H1 (cell line): ENCODE measurements at regions not wholly inside any gene's neighbourhood (a gene's known extent, or its start where the extent isn't known, plus 50 kb on each side); places are given as distances from the start of the nearest gene placed in this dataset.

Source experiments
- CTCF ChIA-PET: fragments of 300-600 bp; sonication (Branson Sonifier 250); formaldehyde crosslinking; loops from one replicate; lab custom pipeline; 2021; ENCODE audit not compliant: partially characterized antibody; lab: Charles Lee
- POLR2A ChIA-PET: fragments of 300-600 bp; sonication (Branson Sonifier 250); formaldehyde crosslinking; loops from one replicate; lab custom pipeline; 2021; ENCODE audit warnings: inconsistent platforms; ENCODE audit not compliant: partially characterized antibody; lab: Charles Lee
- DNase-seq, 2 experiments: peaks; one replicate each; pipeline versions ENCODE4 v3.0.0 to v3.0.0-alpha.2; 2010 to 2022; ENCODE audit warnings: low spot score in 2 of 2, low read depth in 1 of 2, mixed read lengths in 1 of 2
- FAIRE-seq: peaks from 2 replicates; lab custom pipeline; 2011; peaks lifted over from hg19 to GRCh38; lab: Jason Lieb, UNC
- H2AFZ ChIP-seq: 2 replicates; pipeline ENCODE4 v1.8.1; 2012; ENCODE audit warnings: low read length, inconsistent platforms
- H2AK5ac ChIP-seq: 2 replicates; pipeline ENCODE4 v1.6.1; 2013; ENCODE audit warnings: low read depth, low read length
- H2BK120ac ChIP-seq: replicated peaks from 2 replicates; pipeline ENCODE3; 2013; ENCODE audit warnings: low read depth, low read length, inconsistent platforms
- H2BK12ac ChIP-seq: 2 replicates; pipeline ENCODE4 v1.6.1; 2013; ENCODE audit warnings: low read depth, low read length
- H2BK15ac ChIP-seq: 2 replicates; pipeline ENCODE4 v1.6.1; 2013; ENCODE audit warnings: low read length
- H2BK20ac ChIP-seq: 2 replicates; pipeline ENCODE4 v1.6.1; 2013; ENCODE audit warnings: low read length
- H2BK5ac ChIP-seq: 2 replicates; pipeline ENCODE4 v1.6.1; 2013; ENCODE audit warnings: low read depth, low read length
- H3K14ac ChIP-seq: 2 replicates; pipeline ENCODE4 v1.6.1; 2013; ENCODE audit warnings: inconsistent platforms; ENCODE audit not compliant: insufficient read length
- H3K18ac ChIP-seq: 2 replicates; pipeline ENCODE4 v1.6.1; 2013; ENCODE audit warnings: low read length; ENCODE audit errors: extremely low read depth
- H3K23ac ChIP-seq: 2 replicates; pipeline ENCODE4 v1.6.1; 2013; ENCODE audit warnings: inconsistent platforms; ENCODE audit not compliant: insufficient read length
- H3K23me2 ChIP-seq: 2 replicates; pipeline ENCODE4 v1.6.1; 2013; ENCODE audit warnings: low read depth, low read length
- H3K27ac ChIP-seq: 2 replicates; pipeline ENCODE4 v1.6.1; 2011; ENCODE audit warnings: low read depth, low read length, inconsistent platforms
- H3K27me3 ChIP-seq, 4 experiments: replicated peaks in 1 of 4; 1 replicate in 1 of 4; 2 replicates in 3 of 4; pipeline versions ENCODE4 v1.6.1 to v1.8.1; 2011 to 2013; ENCODE audit warnings: low read length in 3 of 4, mild to moderate bottlenecking in 3 of 4, inconsistent platforms in 2 of 4, mixed read lengths in 2 of 4, moderate library complexity in 1 of 4; ENCODE audit not compliant: control insufficient read depth in 3 of 4, insufficient read depth in 3 of 4; ENCODE audit errors: extremely low read depth in 1 of 4
- H3K36me3 ChIP-seq, 4 experiments: 2 replicates each; pipeline versions ENCODE4 v1.6.1 to v1.8.1; 2011 to 2013; ENCODE audit warnings: mild to moderate bottlenecking in 4 of 4, low read length in 3 of 4, moderate library complexity in 2 of 4, control low read depth in 1 of 4, inconsistent platforms in 1 of 4; ENCODE audit not compliant: insufficient read depth in 4 of 4, control insufficient read depth in 2 of 4
- H3K4ac ChIP-seq: replicated peaks from 2 replicates; pipeline ENCODE3; 2013; ENCODE audit warnings: low read length, low read depth, mixed read lengths, inconsistent platforms; ENCODE audit not compliant: insufficient read length
- H3K4me1 ChIP-seq, 4 experiments: replicated peaks in 1 of 4; 1 replicate in 1 of 4; 2 replicates in 3 of 4; pipeline versions ENCODE4 v1.6.1 to v1.8.1; 2011 to 2013; ENCODE audit warnings: low read length in 3 of 4, inconsistent platforms in 2 of 4, mixed read lengths in 1 of 4; ENCODE audit not compliant: insufficient read depth in 4 of 4, control insufficient read depth in 3 of 4
- H3K4me2 ChIP-seq, 2 experiments: 2 replicates each; pipeline versions ENCODE4 v1.6.1 to v1.8.1; 2011 to 2013; ENCODE audit warnings: low read depth in 2 of 2, low read length in 2 of 2, control low read depth in 1 of 2, inconsistent platforms in 1 of 2, mild to moderate bottlenecking in 1 of 2; ENCODE audit not compliant: insufficient read depth in 1 of 2
- H3K4me3 ChIP-seq, 4 experiments: fragments of 200-600, 300-600 bp in 1 of 4; sonication (generic), shearing (Covaris generic), sonication (Bioruptor Twin) in 1 of 4; 2 replicates each; pipeline versions ENCODE4 v1.5.1 to v1.8.1; 2011 to 2016; ENCODE audit warnings: low read length in 4 of 4, low read depth in 3 of 4, control low read depth in 2 of 4, inconsistent platforms in 2 of 4, mild to moderate bottlenecking in 2 of 4, mixed read lengths in 1 of 4, moderate library complexity in 1 of 4; ENCODE audit not compliant: insufficient read depth in 2 of 4; ENCODE audit errors: extremely low read depth in 1 of 4
- H3K56ac ChIP-seq: replicated peaks from 2 replicates; pipeline ENCODE3; 2013; ENCODE audit warnings: low read depth, mild to moderate bottlenecking, mixed read lengths, low read length, inconsistent platforms; ENCODE audit not compliant: insufficient read length
- H3K79me1 ChIP-seq: 2 replicates; pipeline ENCODE4 v1.6.1; 2013; ENCODE audit warnings: low read depth, low read length, control low read depth
- H3K79me2 ChIP-seq, 2 experiments: 2 replicates each; pipeline versions ENCODE4 v1.6.1 to v1.8.1; 2012 to 2013; ENCODE audit warnings: low read length in 2 of 2, mild to moderate bottlenecking in 2 of 2, inconsistent platforms in 1 of 2; ENCODE audit not compliant: insufficient read depth in 2 of 2, control insufficient read depth in 1 of 2
- H3K9ac ChIP-seq, 4 experiments: replicated peaks in 1 of 4; 1 replicate in 1 of 4; 2 replicates in 3 of 4; pipeline versions ENCODE4 v1.6.1 to v1.8.1; 2011 to 2013; ENCODE audit warnings: low read depth in 3 of 4, low read length in 3 of 4, control low read depth in 2 of 4, mild to moderate bottlenecking in 2 of 4, moderate library complexity in 2 of 4, inconsistent platforms in 1 of 4; ENCODE audit errors: extremely low read depth in 1 of 4
- H3K9me3 ChIP-seq, 2 experiments: 2 replicates each; pipeline versions ENCODE4 v1.6.1 to v1.8.1; 2012 to 2013; ENCODE audit warnings: mild to moderate bottlenecking in 2 of 2, moderate library complexity in 2 of 2, control low read depth in 1 of 2, inconsistent platforms in 1 of 2, low read depth in 1 of 2, low read length in 1 of 2, mixed read lengths in 1 of 2; ENCODE audit not compliant: insufficient read depth in 2 of 2
- H4K20me1 ChIP-seq, 2 experiments: replicated peaks in 1 of 2; 2 replicates each; pipeline versions ENCODE3 to v1.8.1; 2011 to 2013; ENCODE audit warnings: inconsistent platforms in 2 of 2, low read length in 2 of 2, mild to moderate bottlenecking in 1 of 2; ENCODE audit not compliant: insufficient read depth in 2 of 2, control insufficient read depth in 1 of 2
- H4K5ac ChIP-seq: 2 replicates; pipeline ENCODE4 v1.6.1; 2013; ENCODE audit warnings: low read length, low read depth, mixed read lengths, inconsistent platforms; ENCODE audit not compliant: insufficient read length
- H4K8ac ChIP-seq: 2 replicates; pipeline ENCODE4 v1.8.0; 2013; ENCODE audit warnings: mild to moderate bottlenecking, moderate library complexity, low read length, inconsistent platforms; ENCODE audit not compliant: insufficient read depth; ENCODE audit errors: extremely low read depth
- H4K91ac ChIP-seq: replicated peaks from 2 replicates; pipeline ENCODE3; 2013; ENCODE audit warnings: low read length, mixed read lengths, inconsistent platforms; ENCODE audit not compliant: insufficient read length
- BACH1 ChIP-seq: IDR thresholded peaks from 2 replicates; pipeline ENCODE4 v1.6.1; 2012; ENCODE audit warnings: low read length, improper control_type of control experiment
- CBX5 ChIP-seq: fragments of 300-800, 300-1000 bp; sonication (generic); IDR thresholded peaks from 2 replicates; pipeline ENCODE4 v1.7.1; 2016; ENCODE audit warnings: antibody characterized with exemption, low read length, low read depth
- KDM1A ChIP-seq: fragments of 200-600, 300-600 bp; sonication (generic); IDR thresholded peaks from 2 replicates; pipeline ENCODE4 v1.7.1; 2016; ENCODE audit warnings: mild to moderate bottlenecking, low read length, borderline replicate concordance
- PHF8 ChIP-seq: fragments of 200-600 bp; sonication (generic); conservative IDR thresholded peaks from 2 replicates; pipeline ENCODE4 v1.7.1; 2012; ENCODE audit warnings: low read depth, mild to moderate bottlenecking, inconsistent platforms, low read length, moderate library complexity
- POLR2A ChIP-seq, 2 experiments: IDR thresholded peaks; 1 replicate in 1 of 2; 2 replicates in 1 of 2; pipeline ENCODE4 v1.6.1; 2011; ENCODE audit warnings: low read depth in 2 of 2, low read length in 2 of 2, mild to moderate bottlenecking in 2 of 2; ENCODE audit errors: control extremely low read depth in 1 of 2
- POLR2AphosphoS5 ChIP-seq: IDR thresholded peaks from 2 replicates; pipeline ENCODE4 v1.6.1; 2011; ENCODE audit warnings: low read depth, low read length
- SIRT6 ChIP-seq: IDR thresholded peaks from one replicate; pipeline ENCODE4 v1.7.1; 2012; ENCODE audit warnings: low read length, inconsistent platforms
- SIX5 ChIP-seq: IDR thresholded peaks from 2 replicates; pipeline ENCODE4 v1.6.1; 2011; ENCODE audit warnings: mild to moderate bottlenecking, low read depth, low read length
- SP1 ChIP-seq: IDR thresholded peaks from 2 replicates; pipeline ENCODE4 v1.6.1; 2011; ENCODE audit warnings: low read depth, low read length
- TAF7 ChIP-seq: optimal IDR thresholded peaks from 2 replicates; pipeline ENCODE3; 2011; ENCODE audit warnings: low read depth, mild to moderate bottlenecking, inconsistent platforms, low read length, moderate library complexity, borderline replicate concordance
- TBP ChIP-seq: IDR thresholded peaks from 2 replicates; pipeline ENCODE4 v1.6.1; 2011; ENCODE audit warnings: low read depth, low read length, improper control_type of control experiment
- WGBS, 2 experiments: shearing (Covaris generic) in 1 of 2; methylation state at CpG; one replicate each; pipeline versions ENCODE4 v1.1.6 to v1.1.7; 2013 to 2015; ENCODE audit warnings: low lambda C conversion rate in 2 of 2, mixed read lengths in 2 of 2, inconsistent platforms in 1 of 2, low coverage in 1 of 2, missing lambda C conversion rate in 1 of 2; ENCODE audit not compliant: insufficient replicate concordance in 2 of 2, insufficient coverage in 1 of 2, insufficient read length in 1 of 2; ENCODE audit errors: extremely low coverage in 1 of 2, missing lambda C conversion rate in 1 of 2; 5-methylcytosine and 5-hydroxymethylcytosine counted together

- Histone ChIP-seq H3K9me3 (no peaks in the 10 kb centered on the region), H2BK20ac (no peak overlapping the region), H3K23me2 (no peaks in the 10 kb centered on the region), H3K79me1 (no peaks in the 10 kb centered on the region), H3K23ac (no peak overlapping the region), H4K20me1 (no peaks in the 10 kb centered on the region), H4K5ac (no peak overlapping the region), H3K18ac (no peak overlapping the region), H3K4me2 (no peak overlapping the region), H2AK5ac (no peak overlapping the region), H3K14ac (no peak overlapping the region), H4K91ac (no peak overlapping the region), H3K4ac (no peak overlapping the region), H2BK120ac (no peak overlapping the region), H2AFZ (no peak overlapping the region), H3K56ac (no peak overlapping the region), H3K36me3 (no peaks in the 10 kb centered on the region), H2BK15ac (no peak overlapping the region), H3K9ac (no peak overlapping the region), H3K79me2 (no peaks in the 10 kb centered on the region), H3K4me1 (peaks cover 0 to 6% (median 0%) of the 10 kb centered on the region in 4 experiments; a peak in 2 of 7 replicates), H3K27ac (no peak overlapping the region), H4K8ac (no peak overlapping the region), H3K27me3 (no peaks in the 10 kb centered on the region; a peak in 1 of 7 replicates), H2BK12ac (no peak overlapping the region), H2BK5ac (no peak overlapping the region), H3K4me3 (no peak overlapping the region)
- 86% methylated on average over 6 of the region's 6 CpGs; no CpG with 5 or more reads in 1 of the 2 experiments for WGBS, 2 experiments
- DNase-seq (no peak), FAIRE-seq (no peak)
- CTCF ChIA-PET, result no interaction called here
- POLR2A ChIA-PET, result no interaction called here
- TF ChIP-seq PHF8 (no peak), SP1 (no peak), BACH1 (no peak), SIRT6 (no peak), TAF7 (no peak), SIX5 (no peak), KDM1A (no peak), POLR2A (IDR thresholded peaks at IDR 0.05; ENCODE audit: control extremely low read depth in 1 of 2, low read depth in 2 of 2, low read length in 2 of 2) (no peak), TBP (no peak), CBX5 (no peak), POLR2AphosphoS5 (no peak)
These were observed 457.8 kb downstream of the QKI start for GRCh38 chr6:163872335-163872734.
